Amniotic stem cell (primary cell): ENCODE measurements at regions not wholly inside any gene's neighbourhood (a gene's known extent, or its start where the extent isn't known, plus 50 kb on each side); places are given as distances from the start of the nearest gene placed in this dataset.
"Not testable (repeated sequence)": the region's sequence is repeated elsewhere in the genome, so short reads cannot be mapped to it uniquely, and the experiment has no call there.

Source experiments
- DNase-seq: peaks from one replicate; lab custom pipeline; 2025; lab: John Stamatoyannopoulos, UW

DNA sequence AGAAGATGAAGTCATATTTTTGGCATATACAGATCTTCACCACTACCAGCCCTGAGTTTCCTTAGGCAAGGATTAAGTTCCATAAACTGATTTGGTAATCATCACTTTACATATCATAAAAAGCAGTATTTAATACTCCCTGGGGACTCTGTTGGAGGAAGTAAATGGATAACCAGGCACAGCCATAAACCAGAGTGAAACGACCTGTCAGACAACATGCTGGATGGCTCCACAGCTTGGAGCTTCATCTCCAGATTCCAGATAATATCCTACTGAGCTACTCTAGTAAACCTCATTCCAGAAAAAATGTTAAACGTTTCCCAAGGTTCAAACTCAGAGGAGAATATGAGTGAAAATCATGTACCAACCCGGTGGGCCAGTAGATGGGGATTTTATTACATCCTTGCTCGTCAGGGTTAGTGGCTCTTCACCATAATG, 109.2 kb downstream of the BASP1 start:
- no peak for DNase-seq

GRCh38 chr5:17327048-17327625, 109.7 kb downstream of the BASP1 start:
- DNase-seq = no peak

- DNase-seq = no peak
These were observed 112.1 kb downstream of the BASP1 start for GRCh38 chr5:17329571-17329970.

DNA sequence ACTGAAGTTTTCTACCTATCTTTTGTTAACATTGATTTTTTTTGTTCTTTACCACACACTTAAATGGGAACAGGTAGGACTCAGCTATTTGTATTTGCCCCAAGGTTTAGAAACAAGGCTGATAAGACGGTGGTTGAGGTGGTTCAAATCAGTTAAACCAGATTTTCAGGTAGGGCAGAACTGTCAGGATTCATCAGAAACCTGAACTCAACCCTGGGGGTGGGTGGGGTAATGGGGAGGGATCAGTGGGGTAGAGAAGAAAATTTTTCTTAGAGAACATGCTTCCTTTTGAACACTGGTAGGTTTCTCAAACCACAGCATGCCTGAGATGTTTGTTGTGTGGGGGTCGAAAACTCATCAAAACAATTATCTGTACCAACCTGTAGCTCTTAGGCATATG, 113.0 kb downstream of the BASP1 start:
- DNase-seq = no peak

DNA sequence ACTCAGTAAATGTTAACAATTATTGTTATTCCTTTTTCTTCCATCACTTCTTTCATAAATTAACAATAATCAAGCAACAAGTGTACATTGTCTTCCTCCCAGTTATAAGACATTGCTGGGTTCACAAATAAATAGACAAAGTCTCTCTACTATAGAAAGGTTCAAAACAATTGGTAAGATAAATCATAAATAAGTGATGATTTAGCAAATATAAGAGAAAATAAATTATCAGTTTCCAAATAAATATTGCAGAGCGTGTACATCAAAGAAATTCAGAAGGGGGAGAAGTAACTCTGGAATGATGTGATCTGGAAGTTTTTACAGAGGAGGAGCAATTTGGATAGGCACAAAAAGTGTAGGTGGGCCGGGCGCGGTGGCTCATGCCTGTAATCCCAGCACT, 114.2 kb downstream of the BASP1 start:
- no peak for DNase-seq

DNA sequence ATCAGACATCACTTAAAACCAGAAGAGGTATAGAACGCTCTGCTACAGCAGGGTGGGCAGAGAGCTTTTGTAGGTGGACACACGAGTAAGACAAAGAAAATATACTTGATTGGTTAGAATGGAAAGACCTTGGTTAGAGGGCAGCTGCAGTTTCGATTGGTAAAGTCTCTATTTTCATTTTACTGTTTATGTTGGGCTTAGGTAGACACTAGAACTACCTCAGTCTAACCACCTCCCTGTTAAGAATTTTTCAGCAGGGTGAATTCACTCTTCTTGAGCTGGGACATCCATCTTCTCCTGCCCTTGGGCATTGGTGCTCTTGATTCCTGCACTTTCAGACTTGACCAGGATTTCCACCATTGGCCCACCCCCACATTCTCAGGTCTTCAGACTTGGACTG, 116.3 kb downstream of the BASP1 start:
- no peak for DNase-seq

DNA sequence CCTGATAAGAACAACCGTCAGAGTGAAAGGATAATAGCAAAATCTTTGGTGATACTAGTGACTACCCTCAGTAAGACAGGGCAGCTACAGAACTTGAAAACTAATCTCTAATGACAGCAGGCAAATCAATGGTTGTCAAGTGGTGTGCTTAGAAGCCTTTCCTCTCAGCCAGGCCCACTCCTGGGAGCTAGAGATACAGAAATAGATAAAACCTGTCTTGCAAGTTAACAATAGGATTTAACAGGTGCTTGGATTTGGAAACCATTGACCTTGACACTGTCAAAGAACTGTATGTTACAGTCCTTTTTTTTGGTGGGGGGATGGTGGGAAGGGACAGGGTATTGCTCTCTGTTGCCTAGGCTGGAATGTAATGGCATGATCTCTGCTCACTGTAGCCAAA, 118.6 kb downstream of the BASP1 start:
- DNase-seq = no peak

DNA sequence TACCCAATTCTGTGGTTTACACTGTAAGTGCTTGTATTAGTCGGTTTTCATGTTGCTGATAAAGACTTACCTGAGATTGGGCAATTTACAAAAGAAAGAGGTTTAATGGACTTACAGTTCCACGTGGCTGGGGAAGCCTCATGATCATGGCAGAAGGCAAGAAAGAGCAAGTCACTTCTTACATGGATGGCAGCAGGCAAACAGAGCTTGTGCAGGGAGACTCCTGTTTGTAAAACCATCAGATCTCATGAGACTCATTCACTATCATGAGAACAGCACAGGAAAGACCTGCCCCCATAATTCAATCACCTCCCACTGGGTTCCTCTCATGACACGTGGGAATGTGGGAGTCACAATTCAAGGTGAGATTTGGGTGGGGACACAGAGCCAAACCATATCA, 119.3 kb downstream of the BASP1 start:
- DNase-seq = not testable (repeated sequence)

- DNase-seq = no peak
These were observed 122.4 kb downstream of the BASP1 start for GRCh38 chr5:17339841-17340240.

GRCh38 chr5:17340379-17340778, 122.9 kb downstream of the BASP1 start:
- no peak for DNase-seq

GRCh38 chr5:17340819-17341218, 123.4 kb downstream of the BASP1 start:
- DNase-seq = no peak

GRCh38 chr5:17343675-17344074, 126.2 kb downstream of the BASP1 start:
- DNase-seq = peak; percentile 67

GRCh38 chr5:17346811-17347210, 129.4 kb downstream of the BASP1 start:
- DNase-seq = no peak

GRCh38 chr5:17352223-17352622, 134.8 kb downstream of the BASP1 start:
- DNase-seq = no peak

GRCh38 chr5:17354265-17354664, 136.8 kb downstream of the BASP1 start:
- no peak for DNase-seq

- peak; percentile 21 for DNase-seq
These were observed 138.3 kb downstream of the BASP1 start for GRCh38 chr5:17355586-17356346.

DNA sequence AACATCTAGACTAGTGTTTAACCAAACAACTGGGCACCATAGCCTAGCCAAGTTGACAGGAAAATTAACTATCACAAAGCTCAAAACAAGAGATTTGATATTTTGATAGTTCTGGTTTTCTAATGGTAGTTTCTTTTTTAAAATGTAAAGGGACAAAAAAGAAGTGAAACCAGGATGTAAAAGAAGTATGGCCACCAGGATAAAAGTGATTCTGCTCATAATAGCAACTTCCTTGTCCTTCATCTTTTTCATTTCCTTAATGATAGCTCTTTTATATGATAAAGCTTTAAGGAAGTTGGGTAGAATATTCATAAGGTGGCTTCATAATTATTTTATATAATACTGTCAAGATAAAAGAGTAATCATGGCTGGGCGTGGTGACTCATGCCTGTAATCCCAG, 139.1 kb downstream of the BASP1 start:
- no peak for DNase-seq

DNA sequence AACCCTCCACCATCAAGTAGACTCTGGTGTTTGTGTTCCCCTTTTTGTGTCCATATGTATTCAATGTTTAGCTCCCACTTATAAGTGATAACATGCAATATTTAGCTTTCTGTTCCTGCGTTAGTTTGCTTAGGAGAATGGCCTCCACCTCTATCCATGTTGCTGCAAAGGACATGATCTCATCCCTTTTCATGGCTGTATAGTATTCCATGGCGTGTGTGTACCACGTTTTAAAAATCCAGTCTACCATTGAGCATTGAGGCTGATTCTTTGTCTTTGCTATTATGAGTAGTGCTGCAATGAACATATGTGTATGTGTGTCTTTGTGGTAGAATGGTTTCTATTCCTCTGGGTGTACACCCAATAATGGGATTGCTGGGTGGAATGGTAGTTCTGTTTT, 140.1 kb downstream of the BASP1 start:
- no peak for DNase-seq

- DNase-seq = no peak
These were observed 140.0 kb upstream of the TAF11L2 start for GRCh38 chr5:17358031-17358430.

GRCh38 chr5:17359451-17360011, 138.5 kb upstream of the TAF11L2 start:
- peak; percentile 52 for DNase-seq

- no peak for DNase-seq
These were observed 137.2 kb upstream of the TAF11L2 start for GRCh38 chr5:17360879-17361278.

- no peak for DNase-seq
These were observed 136.7 kb upstream of the TAF11L2 start for GRCh38 chr5:17361331-17361730.

DNA sequence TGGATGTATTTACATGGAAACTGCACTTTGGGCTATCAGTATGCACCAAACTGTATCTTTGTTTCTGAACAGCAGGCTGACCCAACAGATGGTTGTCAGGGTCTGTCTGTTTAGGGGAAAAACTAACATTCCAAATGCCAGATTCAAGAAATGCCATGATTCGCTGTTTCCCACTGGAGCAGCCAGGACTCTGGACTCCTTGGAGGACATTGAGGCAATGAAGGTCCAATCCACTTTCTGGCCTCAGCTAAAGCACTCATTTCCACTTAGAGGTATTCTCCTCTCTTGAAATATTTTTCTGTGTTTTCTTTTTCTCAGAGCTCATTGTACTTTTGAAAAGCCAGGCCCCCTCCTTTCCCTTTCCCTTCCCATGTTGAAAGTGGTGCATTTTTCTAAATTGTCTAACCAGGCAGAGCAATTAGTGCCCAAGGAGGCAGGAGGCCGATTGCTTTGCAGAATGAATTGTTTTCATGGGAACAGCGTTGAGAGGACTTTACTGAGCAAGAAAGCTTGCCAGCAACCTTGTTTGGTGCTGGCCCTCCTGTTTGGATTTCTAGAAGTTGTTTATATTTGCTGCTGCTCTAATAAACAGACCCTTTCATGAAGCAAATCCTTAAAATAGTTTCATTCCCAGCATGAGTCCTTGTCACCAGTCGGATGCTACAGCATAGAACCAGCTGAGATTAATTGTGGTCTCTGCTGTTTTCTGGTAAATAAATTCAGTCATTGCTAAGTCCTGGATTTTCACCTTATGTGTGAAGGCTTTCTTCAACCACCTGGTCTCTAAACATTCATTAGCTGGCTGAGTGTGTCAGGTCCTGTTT, 132.8 kb upstream of the TAF11L2 start:
- no peak for DNase-seq
